ENCODE measurements at regions not wholly inside any gene's neighbourhood (a gene's known extent, or its start where the extent isn't known, plus 50 kb on each side); places are given as distances from the start of the nearest gene placed in this dataset.

DNA sequence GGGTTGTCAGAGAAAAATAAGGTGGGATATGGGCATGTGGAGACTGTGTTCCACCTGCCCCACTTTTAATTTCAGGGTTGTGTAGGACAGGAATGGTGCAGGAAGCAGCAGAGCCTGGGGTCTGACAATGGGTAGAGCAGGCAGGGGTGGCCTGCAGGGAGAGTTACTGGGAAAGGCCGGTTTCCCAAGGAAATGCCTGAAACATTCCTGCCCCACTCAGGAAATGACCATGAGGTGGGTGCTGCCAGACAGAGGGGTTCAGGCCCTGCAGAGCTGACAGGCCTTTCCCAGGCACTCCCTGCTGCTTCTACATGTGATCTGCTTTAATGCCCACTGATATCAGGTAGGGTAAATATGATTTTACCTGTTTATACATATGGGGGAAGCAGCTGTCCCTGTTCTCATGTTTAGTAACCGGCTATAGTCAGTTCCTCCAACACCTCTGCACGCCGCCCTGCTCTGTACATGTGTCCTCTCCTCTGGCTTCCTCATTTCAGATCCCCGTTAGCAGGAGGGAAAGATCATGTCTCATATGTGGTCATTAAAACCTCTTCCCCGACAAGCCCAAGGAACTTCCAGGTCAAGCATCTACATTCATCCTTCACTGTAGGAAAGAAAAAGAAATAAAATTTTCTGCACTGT lies 118.6 kb upstream of the PRSS58 start:
- TF ChIP-seq EZH2 (IDR thresholded peaks at IDR 0.05) (no peak), POLR2AphosphoS5 (IDR thresholded peaks at IDR 0.05; ENCODE audit: borderline replicate concordance, low read depth, low read length) (no peak)

Data from SK-N-MC (cell line).